ENCODE measurements at regions not wholly inside any gene's neighbourhood (a gene's known extent, or its start where the extent isn't known, plus 50 kb on each side); places are given as distances from the start of the nearest gene placed in this dataset.
A peak's percentile ranks its signal among the peaks of the same experiment; 100 is the strongest.

DNA sequence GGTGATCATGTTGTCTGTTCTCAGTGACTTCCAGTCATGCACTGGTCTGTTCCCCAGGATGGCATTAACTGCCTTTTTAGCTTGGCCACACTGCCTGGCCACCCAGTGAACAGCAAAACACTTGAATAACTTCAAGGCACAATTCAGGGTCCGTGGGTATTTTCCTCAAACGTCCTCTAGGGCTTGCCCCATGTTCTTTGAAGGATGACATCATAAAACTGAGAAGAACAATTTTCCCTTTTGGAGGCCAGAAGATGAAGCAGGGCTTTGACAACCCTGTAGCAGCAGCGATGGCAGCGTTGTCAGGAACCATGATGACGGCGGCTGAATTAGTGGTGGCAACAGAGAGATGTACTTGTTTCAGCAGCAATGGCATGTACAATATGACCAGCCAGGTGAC lies 465.9 kb upstream of the ONECUT1 start:
- in situ Hi-C loops (cut with HindIII; ENCODE audit: low pct_unique_long_range_greater_than_20kb, low sequenced_read_pairs) = no loop called here
- peak; percentile 21 for DNase-seq (ENCODE audit: low read depth, low spot score)

DNA sequence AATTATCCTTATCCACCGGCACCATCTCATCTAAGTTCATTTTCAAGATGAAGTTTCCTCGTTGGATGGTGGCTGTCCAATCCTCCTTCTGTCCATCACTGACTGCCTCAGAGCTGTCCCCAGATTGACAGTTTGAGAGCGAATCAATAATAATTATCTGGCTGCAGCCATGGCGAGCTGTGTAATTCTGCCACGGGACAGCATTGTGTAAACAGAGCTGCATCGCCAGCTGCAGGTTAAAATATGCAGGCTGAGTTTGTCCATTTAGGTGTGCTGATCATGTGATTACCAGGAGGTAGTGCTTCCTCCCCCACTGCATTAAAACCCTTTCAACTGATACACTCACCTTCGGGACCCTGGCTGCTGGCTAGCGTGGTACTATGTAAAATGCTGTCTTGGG lies 461.9 kb upstream of the ONECUT1 start:
- no peak for DNase-seq (ENCODE audit: low read depth, low spot score)
- in situ Hi-C loops (cut with HindIII; ENCODE audit: low pct_unique_long_range_greater_than_20kb, low sequenced_read_pairs) = no loop called here

DNA sequence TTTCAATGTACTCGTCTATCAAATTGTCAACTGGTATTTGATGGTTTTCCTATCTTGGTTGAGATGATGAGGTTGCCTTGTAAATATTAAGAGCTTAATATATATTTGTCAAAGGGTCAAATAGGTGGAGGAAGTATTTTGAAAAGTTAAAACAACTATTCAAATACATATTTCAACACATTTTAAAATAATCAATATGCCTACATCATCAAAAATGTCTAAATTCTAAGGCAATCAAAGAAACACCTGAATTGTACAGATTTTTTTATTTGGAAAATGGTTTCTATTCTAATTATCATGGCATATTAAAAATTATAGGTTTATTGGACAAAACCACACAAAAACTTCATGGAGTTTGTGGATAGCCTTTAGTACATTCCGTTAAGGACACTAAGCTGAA lies 461.4 kb upstream of the ONECUT1 start:
- DNase-seq (ENCODE audit: low read depth, low spot score) = no peak
- in situ Hi-C loops (cut with HindIII; ENCODE audit: low pct_unique_long_range_greater_than_20kb, low sequenced_read_pairs) = no loop called here

DNA sequence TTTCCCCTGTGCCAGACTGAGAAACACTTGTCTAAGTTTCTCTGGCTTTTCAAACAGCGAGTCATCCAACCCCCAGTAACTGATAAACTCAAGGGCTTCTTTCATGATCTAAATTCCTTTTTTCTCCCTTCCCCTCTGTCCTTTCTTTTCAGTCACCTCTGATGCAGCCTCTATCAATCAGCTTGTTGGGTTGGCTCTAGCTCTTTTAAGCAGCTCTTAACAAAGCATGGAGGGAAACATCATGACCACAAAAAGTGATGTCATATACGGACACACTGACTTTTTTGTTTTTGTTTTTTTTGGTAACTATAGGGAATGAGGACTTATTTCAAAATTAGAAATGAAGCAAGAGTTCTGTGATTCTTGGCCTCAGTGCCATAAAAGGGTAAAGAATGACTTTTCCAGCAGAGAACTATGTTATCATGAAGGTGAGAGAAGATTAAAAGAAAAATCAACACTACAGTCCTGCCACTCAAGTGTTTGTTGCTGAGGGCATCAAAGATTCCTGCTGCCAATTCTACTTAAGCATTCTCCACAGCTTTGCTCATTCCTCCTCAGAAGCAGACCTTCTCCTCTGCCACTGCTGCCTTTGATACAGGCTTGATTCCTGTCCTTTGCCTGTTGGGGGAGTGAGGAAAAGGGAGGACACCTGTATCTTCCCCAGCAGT lies 457.0 kb upstream of the ONECUT1 start:
- peak; percentile 85 for DNase-seq (ENCODE audit: low read depth, low spot score)

DNA sequence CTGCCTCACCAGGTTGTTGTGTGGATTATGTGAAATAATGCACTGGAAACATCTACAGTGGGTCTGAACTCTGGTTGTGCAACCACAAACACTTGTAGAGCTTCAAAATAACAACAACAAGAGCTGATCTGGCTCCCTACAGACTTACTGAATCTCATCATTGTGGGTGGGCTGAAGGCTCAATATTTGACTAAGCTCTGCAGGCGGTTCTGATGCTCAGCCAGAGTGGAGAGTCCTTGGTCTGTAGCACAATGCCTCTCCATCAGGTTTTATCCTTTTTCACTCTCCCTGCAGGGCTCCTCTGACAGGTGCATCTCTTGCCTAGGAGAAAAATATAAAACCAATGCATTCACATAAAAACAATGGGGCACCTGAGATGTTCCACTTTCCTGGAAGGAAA lies 456.3 kb upstream of the ONECUT1 start:
- DNase-seq (ENCODE audit: low read depth, low spot score) = no peak
- in situ Hi-C loops (cut with HindIII; ENCODE audit: low pct_unique_long_range_greater_than_20kb, low sequenced_read_pairs) = no loop called here

More for the DNA sequence above, 457.0 kb upstream of the ONECUT1 start:
- in situ Hi-C loops (cut with HindIII; ENCODE audit: low pct_unique_long_range_greater_than_20kb, low sequenced_read_pairs) = no loop called here

DNA sequence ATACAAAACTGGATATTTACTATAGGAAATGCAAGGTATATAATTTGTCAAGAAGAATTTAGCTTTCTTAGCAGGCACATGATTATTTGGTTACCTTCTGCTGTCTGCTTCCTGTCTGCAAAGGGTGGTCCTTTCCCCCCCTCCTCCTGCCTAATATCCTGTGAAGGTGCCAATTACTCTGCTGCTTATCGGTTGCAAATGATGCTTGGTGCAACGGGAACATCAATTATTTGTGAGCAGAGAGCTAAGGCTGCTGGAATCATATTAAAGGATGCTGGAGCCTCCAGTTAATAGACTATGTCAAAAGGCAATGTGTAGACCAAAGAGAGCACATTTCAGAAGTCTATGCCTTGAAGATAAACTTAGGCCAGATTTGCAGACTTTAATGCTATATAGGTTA lies 443.7 kb upstream of the ONECUT1 start:
- DNase-seq (ENCODE audit: low read depth, low spot score) = no peak
- in situ Hi-C loops (cut with HindIII; ENCODE audit: low pct_unique_long_range_greater_than_20kb, low sequenced_read_pairs) = no loop called here

DNA sequence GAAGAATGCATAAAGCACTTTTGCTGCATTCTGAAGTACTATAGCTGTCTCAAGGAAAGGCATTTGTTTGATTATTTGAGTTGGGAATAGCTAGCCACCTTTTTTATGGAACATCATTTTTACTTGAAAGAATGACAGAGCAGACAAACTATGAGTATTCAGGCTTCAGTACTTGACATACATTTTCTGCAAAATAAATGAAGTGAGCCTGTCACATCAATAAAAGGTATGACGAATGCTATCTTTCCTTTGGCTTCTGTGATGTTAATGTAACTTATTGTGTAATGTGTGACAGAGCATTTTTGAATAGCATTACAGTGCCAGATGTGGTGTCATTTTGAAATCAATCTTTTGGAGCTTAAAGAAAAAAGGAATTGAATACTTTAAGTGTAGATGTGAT lies 440.3 kb upstream of the ONECUT1 start:
- DNase-seq (ENCODE audit: low read depth, low spot score) = no peak
- in situ Hi-C loops (cut with HindIII; ENCODE audit: low pct_unique_long_range_greater_than_20kb, low sequenced_read_pairs) = no loop called here

DNA sequence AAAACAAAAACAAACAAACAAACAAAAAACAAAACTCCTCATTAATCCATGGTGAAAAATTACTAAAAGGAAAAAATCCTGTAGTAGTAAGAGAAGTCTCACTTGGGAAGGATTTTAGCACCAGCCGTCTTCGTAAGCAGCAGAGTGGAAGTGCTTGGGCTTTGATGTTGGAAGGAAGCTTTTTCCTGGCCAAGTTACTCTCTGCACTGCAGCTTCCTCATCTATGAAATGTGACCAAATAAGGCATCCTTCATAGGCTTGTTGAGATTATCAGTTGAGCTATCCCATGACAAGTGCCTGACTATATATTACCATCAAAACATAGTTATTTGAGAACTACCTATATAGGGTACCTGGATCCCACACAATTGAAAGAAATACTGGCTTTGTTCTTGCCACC lies 436.4 kb upstream of the ONECUT1 start:
- no peak for DNase-seq (ENCODE audit: low read depth, low spot score)
- in situ Hi-C loops (cut with HindIII; ENCODE audit: low pct_unique_long_range_greater_than_20kb, low sequenced_read_pairs) = no loop called here

DNA sequence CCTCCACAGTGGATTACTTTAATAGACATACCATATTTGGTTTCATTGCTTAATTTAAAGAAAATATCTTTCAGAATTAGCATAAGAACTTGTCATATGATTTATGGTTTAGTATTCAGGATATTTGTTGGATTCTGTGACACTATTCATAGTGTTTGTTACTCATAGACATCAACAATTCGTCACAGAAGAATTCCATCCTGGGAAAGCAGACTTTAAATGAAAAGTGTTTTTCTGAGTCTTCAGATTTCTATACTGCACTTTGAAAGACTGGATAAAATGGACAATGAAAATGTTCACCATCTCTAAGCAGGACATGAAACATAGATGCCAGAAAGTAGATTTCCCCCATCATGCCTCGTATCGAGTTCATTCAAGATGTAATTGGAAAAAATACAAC lies 435.6 kb upstream of the ONECUT1 start:
- in situ Hi-C loops (cut with HindIII; ENCODE audit: low pct_unique_long_range_greater_than_20kb, low sequenced_read_pairs) = no loop called here
- no peak for DNase-seq (ENCODE audit: low read depth, low spot score)

DNA sequence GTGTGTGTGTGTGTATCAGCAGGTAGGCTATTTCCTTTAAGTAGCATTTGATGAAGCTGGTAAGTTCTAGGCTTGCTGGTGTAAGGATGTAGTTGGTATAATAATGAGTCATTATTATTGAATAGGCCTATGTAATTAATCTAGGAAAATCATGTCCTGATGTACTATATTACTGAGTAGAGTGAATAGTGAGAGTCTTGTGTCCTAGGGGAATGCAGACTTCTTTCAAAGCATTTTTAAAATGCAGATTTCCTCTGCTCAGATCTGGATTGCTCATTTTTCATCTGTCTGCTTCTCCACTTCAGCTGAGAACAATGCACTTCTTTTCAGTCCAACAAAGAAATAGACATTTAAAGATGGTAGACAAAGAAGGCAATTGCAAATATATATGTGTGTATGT lies 434.2 kb upstream of the ONECUT1 start:
- in situ Hi-C loops (cut with HindIII; ENCODE audit: low pct_unique_long_range_greater_than_20kb, low sequenced_read_pairs) = no loop called here
- DNase-seq (ENCODE audit: low read depth, low spot score) = no peak

DNA sequence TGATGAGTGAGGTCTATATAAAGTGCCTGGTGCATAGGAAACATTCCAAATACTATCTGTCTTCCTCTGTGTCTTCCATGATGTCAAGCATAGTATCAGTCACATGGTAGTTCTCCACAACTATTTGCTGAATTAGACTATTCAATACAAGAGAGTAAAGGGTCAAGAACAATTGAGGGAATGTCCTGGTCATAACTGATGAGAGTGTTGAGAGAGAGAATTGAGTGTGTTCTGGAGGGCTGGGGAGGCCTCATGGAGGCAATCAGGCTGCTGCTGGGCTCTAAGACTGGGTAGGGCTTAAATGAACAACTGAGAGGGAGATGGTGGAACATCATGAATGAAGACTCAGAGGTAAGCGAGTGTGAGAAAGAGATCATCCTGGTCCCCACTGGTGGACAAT lies 433.7 kb upstream of the ONECUT1 start:
- no peak for DNase-seq (ENCODE audit: low read depth, low spot score)
- in situ Hi-C loops (cut with HindIII; ENCODE audit: low pct_unique_long_range_greater_than_20kb, low sequenced_read_pairs) = no loop called here

DNA sequence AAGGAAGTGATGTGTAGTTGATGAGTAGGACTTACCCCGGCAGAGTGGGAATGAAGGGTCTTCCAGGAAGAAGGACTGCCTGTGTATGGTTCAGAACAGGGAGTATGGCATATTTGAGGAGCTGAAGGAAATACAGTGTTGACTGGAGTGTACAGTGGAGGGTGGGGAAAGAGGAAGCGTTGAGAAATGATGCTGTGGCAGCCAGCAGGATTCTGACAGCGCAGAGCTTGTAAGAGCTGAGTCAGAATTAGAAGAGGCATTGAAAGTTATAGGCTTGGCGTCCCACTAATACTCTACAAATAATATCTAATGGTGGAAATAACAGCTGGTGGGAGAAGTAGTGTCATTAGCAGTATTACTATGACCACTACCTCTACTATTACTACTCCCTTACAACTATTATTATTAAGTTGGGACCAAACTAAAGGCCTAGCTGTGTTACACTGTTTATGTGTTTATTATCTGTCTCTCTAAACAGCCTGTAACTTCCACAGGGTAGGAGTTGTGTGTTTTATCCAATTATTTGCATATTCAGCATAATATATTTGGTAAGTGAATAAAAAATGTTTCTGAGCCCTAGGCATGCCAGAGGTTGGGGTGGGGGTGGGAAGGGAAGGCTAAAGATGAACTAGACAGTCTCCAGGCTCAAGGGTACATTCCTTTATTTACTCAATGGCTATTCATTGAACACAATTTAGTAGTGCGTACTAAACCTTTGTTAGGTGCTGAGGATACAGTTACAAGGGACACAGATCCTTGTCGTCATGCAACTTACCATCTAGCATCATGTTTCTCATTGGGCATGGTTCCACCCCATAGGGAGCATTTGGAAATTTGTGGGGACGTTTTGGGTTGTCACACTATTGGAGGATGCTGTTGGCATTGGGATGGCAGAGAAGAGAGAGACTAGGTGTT lies 428.8 kb upstream of the ONECUT1 start:
- DNase-seq (ENCODE audit: low read depth, low spot score) = no peak
- in situ Hi-C loops (cut with HindIII; ENCODE audit: low pct_unique_long_range_greater_than_20kb, low sequenced_read_pairs) = no loop called here

DNA sequence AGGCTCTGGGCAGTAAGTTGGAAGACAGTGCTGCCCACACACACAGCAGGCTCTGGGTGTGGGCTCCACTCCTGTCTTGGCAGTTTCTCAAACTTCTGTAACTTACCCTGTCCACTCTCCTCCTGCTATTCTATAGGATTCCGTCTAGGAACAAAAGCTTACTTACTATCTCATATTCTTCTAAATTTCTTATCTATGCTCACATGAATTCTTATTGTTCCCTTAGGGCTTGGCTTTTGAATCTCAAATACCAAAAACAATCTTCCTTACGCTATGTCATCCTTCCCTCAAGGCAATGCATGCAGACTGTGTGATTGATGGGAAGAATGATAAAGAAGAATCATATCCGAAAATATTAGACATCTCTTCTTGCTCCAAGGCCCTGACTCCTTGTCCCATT lies 425.9 kb upstream of the ONECUT1 start:
- in situ Hi-C loops (cut with HindIII; ENCODE audit: low pct_unique_long_range_greater_than_20kb, low sequenced_read_pairs) = no loop called here
- DNase-seq (ENCODE audit: low read depth, low spot score) = peak; percentile 68

DNA sequence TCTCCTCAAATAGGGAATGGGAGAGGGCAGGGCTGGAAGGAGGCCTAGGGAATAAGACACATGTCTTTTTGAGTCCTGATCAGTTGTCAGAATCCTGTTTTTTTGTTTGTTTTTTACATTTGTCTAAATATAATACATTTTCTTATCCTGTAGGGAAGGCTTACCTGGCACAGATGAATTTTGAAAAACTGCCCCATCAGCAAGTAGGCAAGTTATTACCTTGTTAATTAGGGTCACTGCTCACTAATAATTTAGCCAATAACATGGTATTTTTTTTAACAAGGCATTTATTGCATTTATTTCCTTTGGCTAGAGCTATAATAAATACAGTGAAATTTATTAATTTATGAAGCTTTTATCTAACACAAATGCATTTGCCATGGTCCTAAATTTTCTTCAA lies 423.2 kb upstream of the ONECUT1 start:
- in situ Hi-C loops (cut with HindIII; ENCODE audit: low pct_unique_long_range_greater_than_20kb, low sequenced_read_pairs) = no loop called here
- no peak for DNase-seq (ENCODE audit: low read depth, low spot score)

DNA sequence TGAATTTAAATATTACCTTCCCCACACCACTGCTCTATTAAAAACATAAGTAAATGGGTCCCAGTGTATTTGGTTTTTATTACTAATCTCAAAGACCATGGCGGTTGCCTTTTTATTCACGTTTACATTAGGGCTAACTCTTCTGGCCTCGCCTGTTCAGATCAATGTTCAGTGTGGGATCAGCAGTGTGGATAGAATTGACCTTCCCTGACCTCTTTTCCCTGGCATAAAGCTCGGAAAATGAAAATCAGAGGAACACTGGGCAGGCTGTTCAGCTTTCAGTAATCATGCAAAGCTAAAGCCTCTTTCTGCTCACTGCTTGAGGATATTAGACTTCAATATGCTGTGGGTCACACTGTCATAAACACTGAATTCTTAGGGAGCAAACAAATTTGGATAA lies 422.6 kb upstream of the ONECUT1 start:
- DNase-seq (ENCODE audit: low read depth, low spot score) = no peak
- in situ Hi-C loops (cut with HindIII; ENCODE audit: low pct_unique_long_range_greater_than_20kb, low sequenced_read_pairs) = no loop called here

DNA sequence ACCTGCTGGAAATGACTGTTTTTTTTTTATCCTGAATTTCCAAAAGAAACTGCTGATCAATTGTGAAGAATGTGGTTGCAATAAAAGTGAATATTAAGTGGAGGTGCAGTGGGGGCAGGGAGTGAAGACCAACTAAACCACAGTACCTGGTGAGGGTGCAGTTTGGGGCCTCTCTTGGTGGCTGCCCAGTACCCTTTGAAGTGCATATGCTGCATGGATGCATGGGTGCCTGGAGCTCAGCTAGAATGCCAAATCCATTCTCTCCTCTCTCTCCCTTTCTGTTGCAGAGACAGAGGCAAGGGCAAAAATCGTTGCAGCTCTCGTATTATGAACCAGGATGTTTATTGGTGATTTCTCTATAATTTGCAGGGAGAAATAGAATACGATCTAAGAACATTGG lies 420.5 kb upstream of the ONECUT1 start:
- peak; percentile 31 for DNase-seq (ENCODE audit: low read depth, low spot score)
- in situ Hi-C loops (cut with HindIII; ENCODE audit: low pct_unique_long_range_greater_than_20kb, low sequenced_read_pairs) = no loop called here

DNA sequence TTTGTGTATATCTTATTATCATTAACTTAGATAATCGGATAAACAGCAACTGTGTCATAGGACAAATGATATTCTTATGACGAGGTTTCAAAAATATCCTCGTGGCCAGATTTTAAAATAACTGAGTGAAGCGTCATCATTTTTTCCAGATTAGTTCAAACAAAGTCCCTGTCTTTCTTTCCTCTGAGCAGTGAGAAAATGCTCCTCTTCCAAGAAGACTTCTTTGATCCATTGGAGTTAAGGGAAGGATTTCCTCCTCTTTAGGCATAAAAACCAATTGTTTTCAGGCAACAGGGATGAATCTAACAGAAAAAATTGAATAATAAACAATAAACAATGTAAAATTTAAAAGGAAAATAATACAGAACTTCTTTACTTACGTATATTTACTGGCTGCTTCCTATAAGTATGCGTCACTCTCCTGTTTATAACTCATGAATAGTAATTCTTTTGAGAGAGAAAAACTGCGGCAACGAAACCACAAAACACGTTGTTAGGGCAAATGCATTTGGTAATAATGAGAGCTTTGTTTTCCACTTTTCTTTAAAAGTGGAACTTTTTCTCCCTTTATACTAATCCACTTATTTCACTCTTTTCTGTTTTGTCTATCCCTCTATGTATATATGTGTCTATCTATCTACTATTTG lies 419.4 kb upstream of the ONECUT1 start:
- in situ Hi-C loops (cut with HindIII; ENCODE audit: low pct_unique_long_range_greater_than_20kb, low sequenced_read_pairs) = no loop called here

DNA sequence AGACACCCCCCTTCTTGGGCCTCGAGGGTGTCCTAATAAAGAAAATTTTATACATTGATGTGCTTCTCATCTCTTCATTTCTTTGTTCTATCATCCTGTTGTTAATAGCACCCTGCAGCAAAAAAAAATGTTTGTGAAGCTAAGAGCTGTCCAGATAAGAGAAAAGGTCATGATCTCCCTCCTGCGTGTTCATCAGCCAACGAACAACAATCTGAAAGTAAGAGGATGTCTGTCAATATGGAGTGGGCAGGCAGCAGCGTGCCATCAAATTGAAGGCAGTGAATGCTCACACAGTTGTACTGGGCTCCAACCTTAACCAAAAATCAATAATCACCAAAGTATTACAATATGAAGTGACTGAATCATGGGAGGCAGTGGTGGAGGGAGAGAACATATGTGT lies 418.6 kb upstream of the ONECUT1 start:
- in situ Hi-C loops (cut with HindIII; ENCODE audit: low pct_unique_long_range_greater_than_20kb, low sequenced_read_pairs) = no loop called here

More for the DNA sequence above, 419.4 kb upstream of the ONECUT1 start:
- peak; percentile 99 for DNase-seq (ENCODE audit: low read depth, low spot score)

DNA sequence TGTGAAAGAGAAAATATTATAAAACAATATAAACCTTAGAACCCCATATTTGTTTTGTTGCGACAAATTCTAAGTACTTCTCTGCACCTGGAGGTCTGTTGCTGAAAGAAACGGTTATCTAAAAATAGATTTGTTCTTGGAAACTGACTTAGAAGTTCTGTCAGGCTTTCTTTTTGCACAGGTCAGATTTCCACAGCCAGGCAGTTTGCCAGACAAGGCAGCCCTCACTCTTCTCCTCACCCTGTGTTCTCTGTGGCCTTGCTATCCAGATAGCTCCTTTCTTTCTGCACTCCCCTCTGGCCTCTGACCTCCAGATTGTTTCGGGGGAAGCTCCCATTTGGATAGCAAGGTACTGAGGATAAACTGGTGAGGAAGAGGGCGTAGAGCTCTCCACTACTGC lies 413.3 kb upstream of the ONECUT1 start:
- DNase-seq (ENCODE audit: low read depth, low spot score) = no peak
- in situ Hi-C loops (cut with HindIII; ENCODE audit: low pct_unique_long_range_greater_than_20kb, low sequenced_read_pairs) = no loop called here

More for the DNA sequence above, 418.6 kb upstream of the ONECUT1 start:
- peak; percentile 71 for DNase-seq (ENCODE audit: low read depth, low spot score)
